Adipocyte (in vitro differentiated cells): ENCODE measurements at regions not wholly inside any gene's neighbourhood (a gene's known extent, or its start where the extent isn't known, plus 50 kb on each side); places are given as distances from the start of the nearest gene placed in this dataset.
A peak's percentile ranks its signal among the peaks of the same experiment; 100 is the strongest.

ENCODE experiments used
- DNase-seq: peaks from one replicate; pipeline ENCODE4 v3.0.0-alpha.2; 2015; ENCODE audit warnings: low read depth
- H3K27me3 ChIP-seq: replicated peaks from 2 replicates; pipeline ENCODE4 v1.7.0; 2013; ENCODE audit warnings: mild to moderate bottlenecking, low read length, moderate library complexity; ENCODE audit not compliant: control insufficient read depth, insufficient read depth
- H3K36me3 ChIP-seq: 2 replicates; pipeline ENCODE4 v1.7.0; 2013; ENCODE audit warnings: low read length, mild to moderate bottlenecking, moderate library complexity; ENCODE audit not compliant: control insufficient read depth, insufficient read depth, severe bottlenecking
- H3K4me1 ChIP-seq: 2 replicates; pipeline ENCODE4 v1.7.0; 2013; ENCODE audit warnings: mild to moderate bottlenecking, low read length, moderate library complexity; ENCODE audit not compliant: control insufficient read depth, insufficient read depth
- H3K4me3 ChIP-seq: 2 replicates; pipeline ENCODE4 v1.7.0; 2013; ENCODE audit warnings: mild to moderate bottlenecking, low read length, moderate library complexity
- H3K9ac ChIP-seq: 2 replicates; pipeline ENCODE4 v1.7.0; 2013; ENCODE audit warnings: mild to moderate bottlenecking, low read length, moderate library complexity
- H3K9me3 ChIP-seq: 2 replicates; pipeline ENCODE4 v1.7.0; 2013; ENCODE audit warnings: mild to moderate bottlenecking, low read length, moderate library complexity; ENCODE audit not compliant: control insufficient read depth

GRCh38 chr18:73482901-73483300 is 615.1 kb upstream of the NETO1 start:
- no peaks in the 10 kb centered on the region for H3K4me1 ChIP-seq
- no peak overlapping the region for H3K4me3 ChIP-seq
- no peaks in the 10 kb centered on the region for H3K9me3 ChIP-seq
- DNase-seq = no peak
- no peaks in the 10 kb centered on the region for H3K27me3 ChIP-seq
- no peaks in the 10 kb centered on the region for H3K36me3 ChIP-seq
- H3K9ac ChIP-seq = no peak overlapping the region

- DNase-seq = peak; percentile 18
- Histone ChIP-seq H3K9ac (no peak overlapping the region), H3K4me1 (no peaks in the 10 kb centered on the region), H3K9me3 (no peaks in the 10 kb centered on the region), H3K27me3 (no peaks in the 10 kb centered on the region), H3K4me3 (no peak overlapping the region), H3K36me3 (no peaks in the 10 kb centered on the region)
Observed at GRCh38 chr18:73479477-73479876, 611.7 kb upstream of the NETO1 start.

GRCh38 chr18:73478191-73478590 is 610.4 kb upstream of the NETO1 start:
- DNase-seq = no peak
- Histone ChIP-seq H3K4me3 (no peak overlapping the region), H3K4me1 (no peaks in the 10 kb centered on the region), H3K36me3 (no peaks in the 10 kb centered on the region), H3K27me3 (no peaks in the 10 kb centered on the region), H3K9me3 (no peaks in the 10 kb centered on the region), H3K9ac (no peak overlapping the region)

- Histone ChIP-seq H3K36me3 (no peaks in the 10 kb centered on the region), H3K4me3 (no peak overlapping the region), H3K27me3 (no peaks in the 10 kb centered on the region), H3K9me3 (no peaks in the 10 kb centered on the region), H3K9ac (no peak overlapping the region), H3K4me1 (no peaks in the 10 kb centered on the region)
- no peak for DNase-seq
Observed at GRCh38 chr18:73476031-73476430, 608.2 kb upstream of the NETO1 start.

- no peaks in the 10 kb centered on the region for H3K9me3 ChIP-seq
- no peaks in the 10 kb centered on the region for H3K36me3 ChIP-seq
- no peak overlapping the region for H3K4me3 ChIP-seq
- H3K27me3 ChIP-seq = no peaks in the 10 kb centered on the region
- H3K4me1 ChIP-seq = peaks cover 5% of the 10 kb centered on the region
- DNase-seq = peak; percentile 42
- no peak overlapping the region for H3K9ac ChIP-seq
Observed at GRCh38 chr18:73462092-73462491, 594.3 kb upstream of the NETO1 start.

- H3K4me3 ChIP-seq = no peak overlapping the region
- no peaks in the 10 kb centered on the region for H3K27me3 ChIP-seq
- H3K9ac ChIP-seq = no peak overlapping the region
Observed at GRCh38 chr18:73461780-73462059, 593.9 kb upstream of the NETO1 start.

GRCh38 chr18:73461038-73461779 is 593.4 kb upstream of the NETO1 start:
- no peaks in the 10 kb centered on the region for H3K9me3 ChIP-seq
- H3K9ac ChIP-seq = no peak overlapping the region
- no peak for DNase-seq
- H3K4me3 ChIP-seq = no peak overlapping the region
- no peaks in the 10 kb centered on the region for H3K36me3 ChIP-seq
- no peaks in the 10 kb centered on the region for H3K27me3 ChIP-seq
- H3K4me1 ChIP-seq = peaks cover 5% of the 10 kb centered on the region

More at GRCh38 chr18:73461780-73462059, 593.9 kb upstream of the NETO1 start:
- no peak for DNase-seq
- Histone ChIP-seq H3K36me3 (no peaks in the 10 kb centered on the region), H3K4me1 (peaks cover 5% of the 10 kb centered on the region), H3K9me3 (no peaks in the 10 kb centered on the region)

GRCh38 chr18:73458186-73458964 is 590.6 kb upstream of the NETO1 start:
- Histone ChIP-seq H3K36me3 (no peaks in the 10 kb centered on the region), H3K27me3 (no peaks in the 10 kb centered on the region), H3K4me3 (no peak overlapping the region), H3K9ac (no peak overlapping the region), H3K9me3 (peaks cover 3% of the 10 kb centered on the region), H3K4me1 (peaks cover 5% of the 10 kb centered on the region)
- DNase-seq = no peak

GRCh38 chr18:73456643-73457042 is 588.9 kb upstream of the NETO1 start:
- no peaks in the 10 kb centered on the region for H3K36me3 ChIP-seq
- no peak for DNase-seq
- peaks cover 2% of the 10 kb centered on the region for H3K4me1 ChIP-seq
- H3K9me3 ChIP-seq = peaks cover 3% of the 10 kb centered on the region
- no peak overlapping the region for H3K4me3 ChIP-seq
- no peaks in the 10 kb centered on the region for H3K27me3 ChIP-seq
- no peak overlapping the region for H3K9ac ChIP-seq

GRCh38 chr18:73452866-73453265 is 585.1 kb upstream of the NETO1 start:
- no peaks in the 10 kb centered on the region for H3K36me3 ChIP-seq
- no peaks in the 10 kb centered on the region for H3K4me1 ChIP-seq
- H3K27me3 ChIP-seq = no peaks in the 10 kb centered on the region
- no peak overlapping the region for H3K4me3 ChIP-seq
- no peak overlapping the region for H3K9ac ChIP-seq
- DNase-seq = no peak
- H3K9me3 ChIP-seq = peaks cover 3% of the 10 kb centered on the region

GRCh38 chr18:73446502-73446901 is 578.7 kb upstream of the NETO1 start:
- no peak overlapping the region for H3K9ac ChIP-seq
- no peaks in the 10 kb centered on the region for H3K36me3 ChIP-seq
- H3K27me3 ChIP-seq = no peaks in the 10 kb centered on the region
- H3K4me3 ChIP-seq = no peak overlapping the region
- H3K4me1 ChIP-seq = no peaks in the 10 kb centered on the region
- no peak for DNase-seq
- H3K9me3 ChIP-seq = no peaks in the 10 kb centered on the region
